CD4-positive, alpha-beta T cell (primary cell): ENCODE measurements at regions not wholly inside any gene's neighbourhood (a gene's known extent, or its start where the extent isn't known, plus 50 kb on each side); places are given as distances from the start of the nearest gene placed in this dataset.

Experiments
- ATAC-seq: fragments of 200-7000 bp; cut with Tn5 transposase; one replicate; pipeline ENCODE4 v1.10.0; 2022; ENCODE audit warnings: mild to moderate bottlenecking; ENCODE audit not compliant: poor library complexity
- CTCF ChIA-PET: fragments of 350-600 bp; sonication (Branson Sonifier 250); formaldehyde crosslinking; loops from one replicate; lab custom pipeline; 2021; ENCODE audit warnings: antibody characterized with exemption, inconsistent platforms; lab: Charles Lee
- POLR2A ChIA-PET: fragments of 350-600 bp; sonication (Branson Sonifier 250); formaldehyde crosslinking; loops from one replicate; lab custom pipeline; 2021; ENCODE audit warnings: antibody characterized with exemption, inconsistent platforms; lab: Charles Lee
- DNase-seq, 14 experiments: peaks; one replicate each; pipeline ENCODE4 v3.0.0-alpha.2; 2013 to 2020; ENCODE audit warnings: mixed read lengths in 2 of 14
- H3K27ac ChIP-seq, 2 donors: one replicate each; pipeline versions ENCODE4 v1.5.1 to v1.7.0; 2013; ENCODE audit warnings: low read length in 2 of 2, low read depth in 1 of 2, mild to moderate bottlenecking in 1 of 2
- H3K27me3 ChIP-seq, 2 experiments: 1 replicate in 1 of 2; 2 replicates in 1 of 2; pipeline versions ENCODE4 v1.6.1 to v1.7.0; 2013; ENCODE audit warnings: low read length in 2 of 2, control low read depth in 1 of 2, mild to moderate bottlenecking in 1 of 2, moderate library complexity in 1 of 2; ENCODE audit not compliant: insufficient read depth in 2 of 2, control insufficient read depth in 1 of 2
- H3K36me3 ChIP-seq: one replicate; pipeline ENCODE4 v1.6.1; 2013; ENCODE audit warnings: low read length, control low read depth; ENCODE audit not compliant: insufficient read depth
- H3K4me1 ChIP-seq: one replicate; pipeline ENCODE4 v1.6.1; 2013; ENCODE audit warnings: low read length, control low read depth; ENCODE audit not compliant: insufficient read depth
- H3K4me3 ChIP-seq: one replicate; pipeline ENCODE4 v1.5.1; 2013; ENCODE audit warnings: mild to moderate bottlenecking, low read length, moderate library complexity
- H3K9me3 ChIP-seq, 2 experiments: 1 replicate in 1 of 2; 2 replicates in 1 of 2; pipeline versions ENCODE4 v1.6.1 to v1.7.0; 2013; ENCODE audit warnings: low read length in 2 of 2, mild to moderate bottlenecking in 2 of 2, control low read depth in 1 of 2, moderate library complexity in 1 of 2; ENCODE audit not compliant: control insufficient read depth in 1 of 2, insufficient read depth in 1 of 2
- H3K27ac Mint-ChIP-seq: one replicate; pipeline ENCODE4 v1.8.0; 2020; ENCODE audit warnings: mixed read lengths
- H3K27me3 Mint-ChIP-seq: one replicate; pipeline ENCODE4 v1.8.0; 2021; ENCODE audit warnings: mixed read lengths
- H3K36me3 Mint-ChIP-seq: one replicate; pipeline ENCODE4 v1.8.0; 2021; ENCODE audit warnings: low read depth, mixed read lengths
- H3K4me1 Mint-ChIP-seq: one replicate; pipeline ENCODE4 v1.8.0; 2021; ENCODE audit warnings: low read depth, mixed read lengths
- H3K4me3 Mint-ChIP-seq: one replicate; pipeline ENCODE4 v1.8.0; 2020; ENCODE audit warnings: mild to moderate bottlenecking, mixed read lengths
- H3K9me3 Mint-ChIP-seq: one replicate; pipeline ENCODE4 v1.8.0; 2020; ENCODE audit warnings: mixed read lengths
- CTCF ChIP-seq: fragments of 200-600 bp; IDR thresholded peaks from one replicate; pipeline ENCODE4 v1.8.0; 2022; ENCODE audit warnings: antibody characterized with exemption, mild to moderate bottlenecking
- intact Hi-C, 2 experiments: fragments of 100-400 bp; cut with DNase I in 1 of 2; cut with micrococcal nuclease in 1 of 2; formaldehyde crosslinking; loops; one replicate each; pipeline versions ENCODE4 v1.15.1 to v1.9.0; 2023 to 2025; cut with DNase I, micrococcal nuclease

DNA sequence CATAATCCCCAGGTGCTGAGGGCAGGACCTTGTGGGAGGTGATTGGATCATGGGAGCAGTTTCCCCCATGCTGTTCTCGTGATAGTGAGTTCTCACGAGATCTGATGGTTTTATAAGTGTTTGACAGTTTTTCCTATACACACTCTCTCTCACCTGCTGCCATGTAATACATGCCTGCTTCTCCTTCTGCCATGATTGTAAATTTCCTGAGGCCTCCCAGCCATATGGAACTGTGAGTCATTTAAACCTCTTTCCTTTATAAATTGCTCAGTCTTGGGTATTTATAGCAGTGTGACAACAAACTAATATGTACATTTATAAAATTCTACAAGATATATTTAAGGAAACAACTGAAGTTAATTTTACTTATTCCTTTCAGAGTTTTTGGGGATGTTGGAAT lies 170.8 kb upstream of the BET1 start:
- H3K27me3 ChIP-seq = no peaks in the 10 kb centered on the region
- no peak for TF ChIP-seq CTCF
- H3K36me3 ChIP-seq = no peaks in the 10 kb centered on the region
- DNase-seq = no peak
- ChIA-PET CTCF (no interaction called here), POLR2A (no interaction called here)
- ATAC-seq = no peak
- H3K27ac ChIP-seq = no peak overlapping the region
- H3K4me3 Mint-ChIP-seq = no peak overlapping the region
- intact Hi-C loops = no loop called here
- no peaks in the 10 kb centered on the region for H3K4me1 Mint-ChIP-seq
- H3K9me3 Mint-ChIP-seq = no peaks in the 10 kb centered on the region
- H3K36me3 Mint-ChIP-seq = no peaks in the 10 kb centered on the region
- no peaks in the 10 kb centered on the region for H3K9me3 ChIP-seq
- no peaks in the 10 kb centered on the region for H3K27me3 Mint-ChIP-seq
- H3K4me3 ChIP-seq = no peak overlapping the region
- H3K4me1 ChIP-seq = no peaks in the 10 kb centered on the region
- H3K27ac Mint-ChIP-seq = no peak overlapping the region

DNA sequence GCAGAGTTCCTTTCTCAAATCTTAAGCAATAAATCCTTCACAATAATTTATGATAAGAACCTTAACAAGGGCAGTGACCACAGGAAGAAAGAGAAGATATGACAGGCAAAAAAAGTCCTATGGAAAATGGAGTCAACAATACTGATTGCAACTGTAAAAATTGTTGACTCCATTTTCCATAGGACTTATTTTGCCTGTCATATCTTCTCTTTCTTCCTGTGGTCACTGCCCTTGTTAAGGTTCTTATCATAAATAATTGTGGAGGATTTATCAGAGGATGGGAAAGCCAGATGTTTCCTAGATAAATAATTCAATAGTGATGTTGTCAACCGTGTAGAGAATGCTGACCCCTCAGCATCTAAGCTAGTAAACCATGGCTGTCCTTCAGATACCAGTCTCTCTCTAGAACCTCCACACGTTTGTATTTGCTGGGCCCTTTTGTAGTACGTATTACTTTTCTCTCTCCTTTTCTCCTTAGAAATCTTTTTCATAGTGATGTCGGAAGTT lies 172.6 kb upstream of the BET1 start:
- Histone ChIP-seq H3K36me3 (no peaks in the 10 kb centered on the region), H3K27me3 (no peaks in the 10 kb centered on the region), H3K4me1 (no peaks in the 10 kb centered on the region), H3K4me3 (no peak overlapping the region), H3K27ac (no peak overlapping the region), H3K9me3 (no peaks in the 10 kb centered on the region)
- intact Hi-C loops = no loop called here
- ATAC-seq (no peak), DNase-seq (no peak)
- H3K9me3 Mint-ChIP-seq = no peaks in the 10 kb centered on the region
- CTCF ChIA-PET = no interaction called here
- TF ChIP-seq CTCF = no peak
- no peaks in the 10 kb centered on the region for H3K4me1 Mint-ChIP-seq
- POLR2A ChIA-PET = no interaction called here
- H3K4me3 Mint-ChIP-seq = no peak overlapping the region
- H3K27ac Mint-ChIP-seq = no peak overlapping the region
- H3K36me3 Mint-ChIP-seq = no peaks in the 10 kb centered on the region
- no peaks in the 10 kb centered on the region for H3K27me3 Mint-ChIP-seq

DNA sequence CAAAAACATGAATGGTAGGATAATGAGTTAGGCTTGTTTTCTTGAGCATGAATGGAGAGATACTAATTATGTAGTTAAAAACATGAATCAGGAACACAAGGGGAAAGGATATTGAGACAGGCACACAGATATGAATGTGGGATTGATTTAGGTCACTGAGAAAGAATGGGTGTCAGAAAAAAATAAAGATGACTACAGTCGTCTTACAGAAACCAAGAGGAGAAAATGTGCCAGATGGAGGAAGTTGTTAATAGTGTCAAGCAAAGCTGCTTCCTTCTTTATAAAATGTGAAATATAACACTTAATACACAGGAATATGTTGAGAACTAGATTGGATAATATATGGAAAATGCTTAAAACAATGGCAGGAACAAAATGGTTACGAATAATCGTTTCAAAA lies 173.3 kb upstream of the BET1 start:
- ChIA-PET CTCF (no interaction called here), POLR2A (no interaction called here)
- no peak for DNase-seq
- no peak overlapping the region for H3K27ac Mint-ChIP-seq
- no peaks in the 10 kb centered on the region for H3K27me3 ChIP-seq
- TF ChIP-seq CTCF = no peak
- no peaks in the 10 kb centered on the region for H3K27me3 Mint-ChIP-seq
- H3K9me3 ChIP-seq = no peaks in the 10 kb centered on the region
- no peaks in the 10 kb centered on the region for H3K4me1 ChIP-seq
- no peak for ATAC-seq
- no peaks in the 10 kb centered on the region for H3K36me3 ChIP-seq
- no peaks in the 10 kb centered on the region for H3K4me1 Mint-ChIP-seq
- H3K9me3 Mint-ChIP-seq = no peaks in the 10 kb centered on the region
- no peak overlapping the region for H3K4me3 ChIP-seq
- no peak overlapping the region for H3K27ac ChIP-seq
- intact Hi-C loops = no loop called here
- no peaks in the 10 kb centered on the region for H3K36me3 Mint-ChIP-seq
- H3K4me3 Mint-ChIP-seq = no peak overlapping the region
